ENCODE measurements at regions not wholly inside any gene's neighbourhood (a gene's known extent, or its start where the extent isn't known, plus 50 kb on each side); places are given as distances from the start of the nearest gene placed in this dataset.
"Not testable (repeated sequence)": the region's sequence is repeated elsewhere in the genome, so short reads cannot be mapped to it uniquely, and the experiment has no call there.

GRCh38 chr1:146630302-146630701 lies 307.8 kb upstream of the NBPF12 start:
- not testable (repeated sequence) for TF ChIP-seq CTCF (conservative IDR thresholded peaks at IDR 0.05 in 1 of 2, IDR thresholded peaks at IDR 0.05 in 1 of 2; ENCODE audit: extremely low read depth in 1 of 2, insufficient read depth in 1 of 2, low read depth in 1 of 2, low read length in 2 of 2); EZH2 (IDR thresholded peaks at IDR 0.05; ENCODE audit: borderline replicate concordance, low read length)
